ENCODE measurements at regions not wholly inside any gene's neighbourhood (a gene's known extent, or its start where the extent isn't known, plus 50 kb on each side); places are given as distances from the start of the nearest gene placed in this dataset.

GRCh38 chr16:29310852-29311314 is 95.6 kb downstream of the NPIPB11 start:
- TF ChIP-seq POLR2A (IDR thresholded peaks at IDR 0.05; ENCODE audit: extremely low read depth, insufficient read length) (no peak), MAX (IDR thresholded peaks at IDR 0.05; ENCODE audit: low read depth, low read length) (no peak), CTCF (IDR thresholded peaks at IDR 0.05; ENCODE audit: low read depth, low read length) (no peak), MYC (IDR thresholded peaks at IDR 0.05; ENCODE audit: low read depth, low read length) (no peak)
